HG03280 (cell line): ENCODE measurements at regions not wholly inside any gene's neighbourhood (a gene's known extent, or its start where the extent isn't known, plus 50 kb on each side); places are given as distances from the start of the nearest gene placed in this dataset.

Experiments
- ATAC-seq: cut with Tn5 transposase; IDR thresholded peaks from one replicate; pipeline ENCODE4 v1.9.1; 2021; ENCODE audit warnings: mild to moderate bottlenecking, moderate library complexity; ENCODE audit not compliant: unreplicated experiment

DNA sequence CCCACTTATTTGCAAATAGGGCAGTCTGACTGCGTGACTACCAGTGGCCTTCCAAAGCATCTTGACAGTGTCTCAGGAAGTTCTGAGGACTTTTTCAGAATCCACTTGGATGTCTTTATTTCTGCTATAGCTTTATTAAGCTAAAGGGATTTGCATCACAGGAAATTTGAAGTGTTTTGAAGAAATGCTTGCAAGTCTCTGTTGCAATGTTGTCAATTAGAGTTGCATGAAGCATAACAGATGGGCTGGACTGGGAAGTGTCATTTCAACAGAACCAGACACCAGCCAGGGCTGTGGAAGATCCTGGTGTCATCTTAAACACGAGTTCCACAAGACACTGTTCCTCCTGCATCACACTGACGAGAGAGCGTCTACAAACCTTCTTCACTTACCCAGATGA is 224.5 kb downstream of the EN1 start:
- no peak for ATAC-seq

DNA sequence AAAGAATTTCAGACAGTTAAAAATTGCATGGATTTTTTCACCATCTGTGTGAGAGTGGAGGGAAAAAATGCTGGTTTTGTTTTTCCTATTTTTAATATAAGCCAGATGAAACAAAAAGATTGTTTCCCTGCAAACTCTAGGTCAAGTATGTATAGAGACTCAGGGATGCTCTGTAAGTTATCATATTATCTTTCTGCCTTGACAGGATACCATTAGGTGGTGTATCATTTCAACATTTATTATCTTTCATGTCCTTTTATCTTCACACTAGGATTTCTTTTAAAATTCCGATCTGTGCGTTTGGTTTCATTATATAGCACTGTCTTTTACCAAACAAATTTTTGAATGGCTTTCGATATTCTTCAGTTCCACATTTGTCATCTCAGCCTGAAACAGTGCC is 225.3 kb downstream of the EN1 start:
- no peak for ATAC-seq

DNA sequence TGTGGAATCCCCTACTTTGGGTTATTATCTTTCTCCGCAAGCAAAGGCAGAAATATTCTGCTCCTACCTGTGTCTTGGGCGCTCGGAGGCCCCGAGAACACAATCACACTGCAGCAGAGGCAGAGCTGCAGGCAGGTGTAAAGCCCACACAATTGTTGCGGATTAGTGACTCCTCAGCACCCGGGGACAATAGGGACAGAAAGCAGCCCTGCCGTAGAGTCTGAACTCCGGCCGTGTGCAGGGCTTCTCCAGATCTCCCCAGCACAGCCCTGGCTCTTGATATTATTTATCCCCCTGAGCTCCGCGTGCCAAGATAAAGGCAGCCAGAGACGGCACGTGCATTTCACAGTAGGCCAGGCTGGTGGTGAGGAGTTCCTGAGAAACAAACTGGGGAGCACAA is 229.2 kb downstream of the EN1 start:
- no peak for ATAC-seq

DNA sequence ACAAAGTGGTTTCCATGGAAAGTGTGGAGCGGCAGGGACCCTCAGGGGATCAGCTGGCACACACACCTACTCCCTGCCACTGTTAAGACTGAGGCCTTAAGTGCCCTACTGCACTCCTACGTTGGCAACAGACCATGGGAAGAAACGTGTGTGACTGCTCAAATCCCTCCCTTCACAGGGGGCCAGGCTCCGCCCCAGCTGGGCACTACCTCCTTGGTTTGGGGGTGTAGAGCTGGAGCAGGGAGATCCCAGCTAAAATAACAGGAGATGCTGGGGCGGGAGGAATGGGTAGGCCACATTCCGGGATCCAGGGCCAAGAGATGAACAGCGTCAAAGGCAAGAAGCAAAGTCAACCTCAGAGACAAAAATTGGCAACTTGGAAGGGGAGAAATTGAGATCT is 231.0 kb downstream of the EN1 start:
- ATAC-seq, result no peak

DNA sequence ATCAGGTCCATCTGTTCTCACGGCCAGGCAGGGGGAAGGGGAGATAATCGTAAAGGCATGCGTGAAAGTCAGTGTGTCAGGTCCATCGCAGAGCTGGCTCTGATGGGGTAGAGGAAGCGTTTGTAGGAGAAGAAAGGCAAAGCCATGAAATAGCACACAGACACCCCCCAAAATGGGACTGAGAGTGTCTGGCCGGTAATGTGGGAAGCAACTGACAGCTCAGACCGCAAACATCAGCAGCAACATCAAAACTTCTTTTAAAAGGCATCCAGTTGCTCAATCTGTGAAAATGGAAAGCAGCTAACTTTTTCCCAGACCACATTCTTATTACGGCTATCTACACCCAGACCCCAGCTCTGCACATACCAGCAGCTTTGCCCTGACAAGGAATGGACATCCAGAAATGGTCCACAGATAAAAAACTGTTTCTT is 232.6 kb downstream of the EN1 start:
- no peak for ATAC-seq

DNA sequence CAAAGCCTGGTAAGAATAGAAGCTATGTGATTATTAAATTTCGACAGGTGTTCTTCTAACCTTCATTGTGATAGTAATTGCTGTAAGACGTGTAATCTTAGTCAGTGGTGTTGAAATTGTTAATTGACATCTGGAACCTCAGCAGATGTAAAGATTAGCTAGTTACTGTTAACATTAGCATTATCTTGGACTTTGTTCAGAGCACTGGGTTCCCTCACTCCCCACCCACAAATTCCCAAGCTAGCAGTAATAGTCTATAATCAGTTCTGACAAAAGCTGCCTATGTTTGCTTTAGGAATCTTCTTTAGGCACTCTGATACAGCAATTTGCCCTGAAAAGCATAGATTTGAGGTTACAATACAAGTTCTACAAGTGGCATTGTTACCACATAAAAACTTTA is 233.7 kb downstream of the EN1 start:
- no peak for ATAC-seq

DNA sequence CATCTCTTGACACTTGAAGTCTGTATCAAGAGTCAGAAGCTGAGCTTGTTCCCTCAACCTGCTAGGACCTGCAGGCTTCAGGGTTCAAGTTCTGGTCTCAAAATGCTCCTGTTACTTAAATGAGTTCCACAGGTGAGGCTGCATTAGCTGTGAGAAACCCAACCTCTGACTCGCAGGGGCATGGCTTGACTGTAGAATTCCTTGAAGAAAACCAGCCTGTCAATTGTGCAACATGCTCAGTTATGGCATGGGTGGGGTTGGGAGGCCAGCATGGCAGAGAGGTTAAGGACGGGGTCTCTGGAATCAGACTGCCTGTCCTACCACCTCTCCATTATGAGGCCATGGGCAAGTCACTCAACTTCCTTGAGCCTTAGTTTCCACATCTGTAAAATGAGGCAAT is 235.8 kb downstream of the EN1 start:
- no peak for ATAC-seq

DNA sequence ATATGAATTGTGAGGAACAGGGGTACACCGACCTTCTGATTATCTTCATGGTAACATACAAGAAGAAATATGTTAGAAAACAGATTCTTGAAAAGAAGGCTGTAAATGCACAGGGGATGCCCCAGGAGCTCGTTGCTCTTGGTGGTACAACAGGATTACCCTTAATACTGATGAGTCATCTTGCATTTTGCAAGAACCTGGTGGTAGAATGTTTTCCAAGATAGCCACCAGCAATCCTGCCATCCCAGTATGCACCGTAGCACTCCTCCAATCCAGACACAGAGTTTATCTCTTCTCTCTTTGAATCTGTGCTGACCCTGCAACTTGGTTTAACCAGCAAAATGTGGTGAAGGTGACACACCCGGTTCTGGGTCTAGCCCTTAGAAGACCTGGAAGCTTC is 238.3 kb downstream of the EN1 start:
- ATAC-seq, result no peak

DNA sequence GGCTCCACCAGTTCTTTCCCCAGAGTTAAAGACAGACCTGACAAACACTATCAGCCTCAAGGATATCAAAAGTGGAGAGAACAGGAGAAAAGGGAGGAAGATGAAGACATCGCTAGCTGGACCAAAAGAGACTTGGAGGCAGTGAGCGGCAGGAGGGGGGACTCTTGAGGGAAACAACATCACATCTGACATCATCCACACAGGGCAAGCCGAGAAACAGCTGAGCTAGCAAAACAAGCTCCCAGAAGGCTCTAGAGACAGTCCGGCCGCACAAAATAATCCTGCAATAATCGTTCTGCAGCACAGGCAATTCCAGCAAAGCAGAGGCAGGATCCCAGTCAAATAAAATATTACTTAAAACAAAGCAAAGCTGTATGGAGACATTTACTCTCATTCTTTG is 239.8 kb downstream of the EN1 start:
- ATAC-seq, result no peak

DNA sequence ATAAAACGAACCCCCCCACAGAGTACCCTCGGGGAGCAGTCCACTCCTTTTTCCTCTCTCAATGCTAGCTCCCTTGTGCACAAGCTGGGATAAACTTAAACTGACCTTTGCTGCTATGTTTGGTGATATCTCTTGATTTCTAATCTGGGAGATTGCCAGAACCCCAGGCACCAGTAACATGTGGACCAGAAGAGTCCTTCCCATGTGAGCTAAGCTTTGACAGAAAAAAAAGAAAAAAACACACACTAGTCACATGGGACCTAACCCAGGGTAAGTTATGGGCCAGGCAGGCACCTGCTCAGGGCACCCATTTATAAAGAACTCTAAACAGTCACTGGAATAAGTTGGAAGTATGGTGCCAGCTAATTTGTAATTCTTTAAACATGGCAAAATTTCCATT is 242.6 kb downstream of the EN1 start:
- no peak for ATAC-seq

DNA sequence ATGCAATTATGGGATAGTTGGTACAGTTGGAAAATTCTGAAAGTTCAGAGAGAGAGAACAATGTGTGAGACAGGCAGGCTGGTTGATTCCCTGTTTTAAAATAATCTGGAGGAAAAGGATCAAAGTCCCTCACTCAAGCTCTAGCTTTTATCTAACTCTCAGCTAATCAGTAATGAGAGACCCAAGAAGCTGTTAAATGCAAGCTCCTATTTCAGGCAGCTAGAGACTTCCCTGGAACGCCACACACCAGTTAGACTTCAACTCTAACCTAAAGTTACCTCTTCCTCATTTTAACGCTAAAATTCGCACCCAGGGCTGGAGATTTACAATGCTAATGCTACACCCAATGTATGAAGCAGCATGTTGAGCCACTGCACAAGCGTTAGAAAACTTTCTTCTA is 243.1 kb downstream of the EN1 start:
- no peak for ATAC-seq

DNA sequence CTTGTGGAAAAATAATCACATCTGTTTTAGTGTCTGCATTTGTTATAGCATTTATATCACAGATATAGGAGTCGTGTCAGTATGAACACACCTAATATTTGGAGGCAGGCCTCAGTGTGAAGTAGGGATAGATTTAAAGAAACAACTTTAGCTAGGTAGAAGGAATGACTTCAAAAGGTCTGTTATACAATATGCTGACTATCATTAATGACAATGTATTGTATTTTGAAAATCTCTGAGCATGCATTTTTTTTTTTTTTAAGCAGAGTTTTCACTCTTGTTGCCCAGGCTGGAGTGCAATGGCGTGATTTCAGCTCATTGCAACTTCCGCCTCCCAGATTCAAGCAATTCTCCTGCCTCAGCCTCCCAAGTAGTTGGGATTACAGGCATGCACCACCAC is 248.3 kb downstream of the EN1 start:
- no peak for ATAC-seq

DNA sequence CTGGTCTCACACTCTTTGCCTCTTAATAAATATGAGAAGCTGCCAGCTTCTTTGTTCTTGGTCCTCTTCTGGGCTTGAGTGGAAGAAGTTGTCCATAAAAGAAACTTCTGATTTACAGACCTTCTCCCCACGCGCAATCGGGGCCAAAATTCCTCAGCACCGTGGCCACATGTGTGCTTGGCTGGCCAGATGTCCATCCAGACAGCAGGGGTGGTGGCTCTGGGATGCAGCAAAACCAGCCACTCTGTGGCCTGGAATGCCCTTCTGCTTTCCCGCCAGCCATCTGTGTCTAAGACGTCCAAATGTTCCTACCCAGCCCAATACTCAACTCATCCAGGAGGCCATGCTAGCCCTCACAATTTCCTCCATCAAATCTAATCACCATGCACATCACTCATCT is 250.8 kb downstream of the EN1 start:
- no peak for ATAC-seq

DNA sequence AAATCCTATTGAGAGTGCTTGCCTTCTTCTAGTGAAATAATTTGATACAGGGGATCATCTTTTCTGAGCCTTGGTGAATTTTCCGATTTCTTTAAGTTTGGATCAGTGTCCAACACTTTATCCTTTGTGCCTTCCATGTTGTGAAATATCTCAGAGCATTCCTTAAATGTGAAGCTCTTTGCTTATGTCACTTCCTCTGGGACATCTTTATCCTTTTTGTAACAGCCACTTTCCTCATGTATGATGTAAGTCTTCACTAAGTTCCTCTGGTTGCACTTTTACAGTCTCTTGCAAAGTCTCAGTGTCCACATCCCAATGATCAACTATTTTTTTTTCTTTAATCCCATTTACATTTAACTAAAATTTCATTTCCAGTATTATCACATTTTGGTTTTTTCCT is 254.2 kb downstream of the EN1 start:
- ATAC-seq, result no peak

DNA sequence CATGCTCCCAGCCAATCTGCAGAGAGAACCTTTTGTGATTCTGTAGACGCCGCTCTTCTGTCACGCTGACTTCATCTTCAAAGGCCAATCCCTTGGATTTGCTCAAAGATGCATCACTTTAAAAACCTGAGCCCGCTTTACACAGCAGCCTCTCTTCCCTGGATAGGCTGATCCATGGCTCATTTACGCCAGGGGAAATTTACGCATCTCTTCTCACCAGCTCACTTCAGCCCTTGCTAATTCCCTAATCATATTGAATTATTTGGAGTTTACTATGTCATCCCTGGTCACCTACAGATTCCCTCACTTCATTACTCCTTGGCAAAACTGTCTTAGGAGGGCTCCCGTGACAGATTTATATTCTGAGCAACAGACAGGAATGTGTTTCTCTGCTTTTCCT is 256.2 kb downstream of the EN1 start:
- ATAC-seq, result no peak

DNA sequence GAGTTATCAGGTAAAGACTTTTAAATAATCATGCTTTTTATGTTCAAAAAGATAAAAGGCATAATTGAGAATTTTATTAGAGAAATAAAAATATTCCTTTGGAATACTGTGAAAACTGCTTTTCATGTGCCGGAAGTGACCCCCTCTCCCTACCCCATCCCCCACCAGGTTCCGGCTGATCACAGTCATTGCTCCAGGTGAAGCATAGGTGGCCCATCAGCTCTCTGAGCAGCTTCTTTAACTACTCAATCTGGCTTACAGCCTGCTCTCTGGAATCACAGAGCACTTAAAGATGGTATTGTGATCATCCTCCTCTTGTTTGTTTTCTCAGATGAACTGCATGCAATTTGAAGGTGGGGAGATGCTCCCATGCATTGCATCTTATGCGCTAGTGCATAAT is 257.7 kb downstream of the EN1 start:
- no peak for ATAC-seq

DNA sequence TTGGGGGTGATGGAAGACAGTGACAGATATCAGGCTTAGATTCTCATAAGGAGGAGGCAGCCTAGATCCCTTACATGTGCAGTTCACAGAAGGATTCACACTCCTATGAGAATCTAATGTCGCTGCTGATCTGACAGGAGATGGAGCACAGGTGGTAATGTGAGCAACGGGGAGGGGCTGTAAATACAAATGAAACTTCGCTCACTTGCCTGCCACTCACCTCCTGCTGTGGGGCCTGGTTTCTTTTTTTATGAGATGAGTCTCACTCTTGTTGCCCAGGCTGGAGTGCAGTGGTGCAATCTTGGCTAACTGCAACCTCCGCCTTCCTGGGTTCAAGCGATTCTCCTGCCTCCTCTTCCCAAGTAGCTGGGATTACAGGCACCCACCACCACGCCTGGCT is 258.6 kb downstream of the EN1 start:
- ATAC-seq, result no peak

DNA sequence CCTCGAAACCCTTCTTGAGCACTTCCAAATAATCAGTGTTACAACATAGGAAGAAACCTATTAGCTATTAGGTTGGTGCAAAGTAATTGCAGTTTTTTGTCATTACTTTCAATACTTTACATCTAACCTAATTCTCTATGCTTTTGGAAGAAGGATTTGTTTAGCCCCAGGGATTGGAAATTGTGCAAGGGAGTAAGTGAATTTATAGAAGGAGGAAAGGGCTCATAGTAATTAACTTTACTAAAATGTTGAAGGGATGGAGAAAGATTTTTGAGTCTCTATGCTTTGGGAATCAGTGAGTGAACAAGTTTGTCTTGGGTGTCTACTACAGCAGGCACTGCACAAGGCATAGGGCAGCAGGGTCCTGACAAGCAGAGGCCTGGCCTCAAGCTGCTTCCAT is 261.1 kb downstream of the EN1 start:
- ATAC-seq, result no peak

DNA sequence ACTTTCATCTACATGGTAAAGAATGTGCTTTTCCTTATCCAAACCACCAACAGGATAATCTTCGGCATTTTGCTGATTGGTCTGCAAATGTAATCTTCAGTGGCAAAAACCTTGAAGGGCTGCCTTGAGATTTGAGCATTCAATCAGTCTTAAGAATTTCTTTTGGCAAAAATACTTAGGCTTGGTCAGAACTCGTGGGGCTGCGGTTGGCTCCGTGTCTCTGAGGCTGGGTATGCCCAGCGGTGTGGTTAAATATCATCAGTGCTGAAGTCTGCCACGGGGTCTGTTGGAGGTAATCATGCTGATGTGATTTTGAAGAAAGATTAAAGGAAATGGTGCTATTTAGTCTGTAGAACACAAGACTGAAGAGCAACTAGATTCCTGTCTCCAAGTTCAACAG is 262.6 kb downstream of the EN1 start:
- ATAC-seq, result no peak

DNA sequence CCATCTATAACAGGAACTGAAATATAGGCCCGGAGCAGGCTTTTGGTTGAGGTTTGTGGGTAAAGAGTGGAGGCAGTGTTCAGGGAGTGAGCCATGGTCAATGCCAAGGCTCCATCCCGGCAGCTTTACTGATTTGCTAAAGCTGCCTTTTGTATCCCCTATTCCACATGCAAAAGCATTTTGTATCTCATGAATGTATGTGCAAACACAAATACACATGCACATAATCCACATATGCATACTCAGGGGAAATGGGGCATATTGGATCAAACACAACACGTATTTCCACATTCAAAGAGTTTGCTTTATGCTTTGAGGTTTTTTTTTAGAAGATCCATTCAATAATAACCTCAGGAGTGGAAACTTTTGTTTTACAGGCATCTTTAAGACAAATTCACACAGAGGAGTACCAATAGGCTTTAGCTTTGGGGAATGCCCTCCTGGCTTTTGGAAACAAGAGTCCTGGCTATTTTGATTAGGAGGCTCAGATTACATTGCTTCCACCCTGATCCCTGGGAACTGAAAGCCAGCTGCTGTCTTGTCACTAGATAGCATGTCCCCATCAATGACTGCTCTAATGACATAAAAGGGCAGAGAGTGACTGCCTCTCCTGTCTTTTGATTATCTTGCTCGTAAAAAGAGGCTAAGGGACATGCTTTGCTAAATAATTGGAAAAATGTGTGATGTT is 263.2 kb downstream of the EN1 start:
- no peak for ATAC-seq

DNA sequence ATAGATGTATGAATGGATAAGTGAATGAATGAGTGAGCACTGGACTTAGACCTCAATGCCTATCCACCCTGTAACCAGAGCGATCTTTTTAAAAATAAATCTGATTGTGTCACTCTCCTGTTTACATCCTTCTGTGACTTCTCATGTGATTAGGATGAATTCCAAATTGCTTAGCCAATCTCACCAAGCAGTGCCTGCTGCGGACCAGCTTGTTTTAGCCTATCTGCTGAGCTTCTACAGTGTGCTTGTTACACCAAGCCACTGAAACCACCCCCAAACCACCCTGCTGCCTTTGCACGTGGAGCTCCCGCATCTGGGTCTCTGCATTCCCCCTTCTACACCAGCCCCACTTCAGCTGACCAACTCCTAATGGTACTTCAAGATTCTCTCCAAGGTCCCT is 265.4 kb downstream of the EN1 start:
- no peak for ATAC-seq

DNA sequence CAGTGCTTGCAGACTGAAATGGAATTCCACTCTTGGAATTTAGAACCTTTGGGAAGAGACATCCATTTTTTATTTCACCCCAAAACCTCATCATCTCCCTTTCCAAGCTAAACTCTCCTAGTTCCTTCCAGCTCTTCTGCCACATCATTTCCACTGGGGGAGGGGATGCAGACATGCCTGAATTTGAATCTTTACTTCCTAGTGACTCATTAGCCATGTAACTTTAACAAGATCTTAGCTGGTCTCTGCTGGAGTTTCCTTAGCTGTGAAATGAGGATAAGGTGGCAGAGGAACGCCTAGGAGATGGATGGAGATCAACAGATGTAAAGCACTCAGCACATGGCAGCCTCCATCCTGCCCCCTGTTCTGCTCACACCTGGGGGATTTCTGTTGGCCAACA is 266.8 kb downstream of the EN1 start:
- no peak for ATAC-seq

DNA sequence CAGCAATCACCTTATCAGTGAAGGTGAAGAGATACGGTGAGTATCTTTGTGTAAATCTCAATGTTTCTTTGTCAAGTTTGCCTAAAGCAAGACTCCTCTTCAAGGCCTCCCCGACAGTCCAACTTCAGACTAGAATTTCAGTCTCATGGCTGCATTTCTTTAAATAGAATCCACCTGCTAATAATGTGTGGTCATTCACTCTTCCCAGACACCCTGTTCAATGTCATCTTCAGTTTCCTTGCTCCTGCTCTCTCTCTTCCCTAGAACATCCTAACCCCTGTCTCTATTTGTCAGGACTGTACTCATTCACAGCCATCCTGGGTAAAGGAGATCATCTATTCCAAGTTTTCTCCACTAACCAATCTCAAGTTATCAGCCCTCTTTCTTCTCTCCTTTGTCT is 267.3 kb downstream of the EN1 start:
- ATAC-seq, result no peak

DNA sequence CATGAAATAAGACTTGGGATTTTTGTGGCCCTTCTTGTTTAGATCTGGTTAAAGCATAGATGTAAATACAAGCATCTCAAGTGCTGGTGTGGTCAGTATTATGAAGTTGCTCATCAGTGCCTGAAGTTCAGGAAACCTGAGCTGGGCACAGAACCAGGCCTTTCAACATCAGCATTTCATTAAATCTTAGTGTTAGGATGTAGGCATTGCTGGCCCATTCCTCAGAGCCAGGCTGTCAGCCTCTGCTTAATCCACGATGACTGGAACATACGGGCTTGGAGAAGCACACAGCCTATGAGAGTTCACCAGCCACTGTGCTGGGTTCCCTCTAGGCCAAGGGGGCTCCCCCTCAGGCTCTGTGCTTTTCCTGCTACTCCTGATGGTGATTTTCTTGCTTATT is 270.2 kb downstream of the EN1 start:
- no peak for ATAC-seq
